ENCODE measurements at regions not wholly inside any gene's neighbourhood (a gene's known extent, or its start where the extent isn't known, plus 50 kb on each side); places are given as distances from the start of the nearest gene placed in this dataset.

DNA sequence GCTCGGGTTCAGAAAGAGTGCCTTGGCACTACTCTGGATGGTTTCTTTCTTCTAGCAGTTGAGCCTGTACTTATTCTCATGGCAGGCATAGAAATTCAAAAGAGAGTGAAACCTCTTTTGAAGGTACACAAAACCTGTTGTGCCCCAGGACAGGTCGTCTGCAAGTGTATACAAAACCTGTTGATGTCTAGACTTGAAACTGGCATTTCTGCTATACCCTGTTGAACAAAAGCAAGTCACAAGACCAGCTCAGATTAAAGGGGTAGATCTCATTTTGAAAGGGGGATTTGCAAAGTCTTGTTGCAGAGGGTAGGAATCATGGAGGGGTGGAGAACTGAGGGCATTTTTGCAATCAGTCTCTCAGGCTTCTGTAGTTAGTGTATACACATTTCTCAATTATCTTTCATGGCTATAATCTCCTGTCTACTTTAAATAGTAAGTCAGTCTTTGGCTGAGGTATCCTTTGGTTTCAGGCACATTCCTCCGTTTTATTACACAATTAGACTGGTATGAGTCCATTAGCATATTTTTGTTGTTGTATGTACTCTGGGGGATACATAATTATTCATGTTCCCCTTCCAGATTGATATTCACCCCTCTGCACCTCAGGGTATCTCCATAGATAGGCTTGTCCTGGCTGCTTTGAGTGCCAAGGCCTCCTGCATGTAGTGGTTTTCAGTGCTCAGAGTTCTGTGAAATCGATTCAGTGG lies 251.4 kb downstream of the DTHD1 start:
- no peaks in the 10 kb centered on the region for H3K27me3 ChIP-seq
- 52 to 61% (median 55%) methylated on average over 4 of the region's 4 CpGs for WGBS, 3 donors
- no peak for TF ChIP-seq POLR2A (IDR thresholded peaks at IDR 0.05)
- H3K4me3 ChIP-seq = no peak overlapping the region
- no peaks in the 10 kb centered on the region for H3K36me3 ChIP-seq
- no peak for DNase-seq
- H3K27ac ChIP-seq = no peak overlapping the region
- H3K4me1 ChIP-seq (ENCODE audit: insufficient read depth) = no peaks in the 10 kb centered on the region
- H3K9me3 ChIP-seq = no peaks in the 10 kb centered on the region
- intact Hi-C loops (cut with DNase I) = no loop called here

GRCh38 chr4:36533944-36534343 lies 252.5 kb downstream of the DTHD1 start:
- Histone ChIP-seq H3K4me1 (ENCODE audit: insufficient read depth) (no peaks in the 10 kb centered on the region), H3K27me3 (no peaks in the 10 kb centered on the region), H3K27ac (no peak overlapping the region), H3K4me3 (no peak overlapping the region), H3K36me3 (no peaks in the 10 kb centered on the region), H3K9me3 (no peaks in the 10 kb centered on the region)
- intact Hi-C loops (cut with DNase I) = no loop called here
- 67 to 77% (median 74%) methylated on average over 1 of the region's 1 CpG for WGBS, 3 donors
- no peak for DNase-seq
- TF ChIP-seq POLR2A (IDR thresholded peaks at IDR 0.05) (no peak), EP300 (IDR thresholded peaks at IDR 0.05) (no peak)
- TF ChIP-seq, protein P1, sequence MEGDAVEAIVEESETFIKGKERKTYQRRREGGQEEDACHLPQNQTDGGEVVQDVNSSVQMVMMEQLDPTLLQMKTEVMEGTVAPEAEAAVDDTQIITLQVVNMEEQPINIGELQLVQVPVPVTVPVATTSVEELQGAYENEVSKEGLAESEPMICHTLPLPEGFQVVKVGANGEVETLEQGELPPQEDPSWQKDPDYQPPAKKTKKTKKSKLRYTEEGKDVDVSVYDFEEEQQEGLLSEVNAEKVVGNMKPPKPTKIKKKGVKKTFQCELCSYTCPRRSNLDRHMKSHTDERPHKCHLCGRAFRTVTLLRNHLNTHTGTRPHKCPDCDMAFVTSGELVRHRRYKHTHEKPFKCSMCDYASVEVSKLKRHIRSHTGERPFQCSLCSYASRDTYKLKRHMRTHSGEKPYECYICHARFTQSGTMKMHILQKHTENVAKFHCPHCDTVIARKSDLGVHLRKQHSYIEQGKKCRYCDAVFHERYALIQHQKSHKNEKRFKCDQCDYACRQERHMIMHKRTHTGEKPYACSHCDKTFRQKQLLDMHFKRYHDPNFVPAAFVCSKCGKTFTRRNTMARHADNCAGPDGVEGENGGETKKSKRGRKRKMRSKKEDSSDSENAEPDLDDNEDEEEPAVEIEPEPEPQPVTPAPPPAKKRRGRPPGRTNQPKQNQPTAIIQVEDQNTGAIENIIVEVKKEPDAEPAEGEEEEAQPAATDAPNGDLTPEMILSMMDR (IDR thresholded peaks at IDR 0.05) = no peak

DNA sequence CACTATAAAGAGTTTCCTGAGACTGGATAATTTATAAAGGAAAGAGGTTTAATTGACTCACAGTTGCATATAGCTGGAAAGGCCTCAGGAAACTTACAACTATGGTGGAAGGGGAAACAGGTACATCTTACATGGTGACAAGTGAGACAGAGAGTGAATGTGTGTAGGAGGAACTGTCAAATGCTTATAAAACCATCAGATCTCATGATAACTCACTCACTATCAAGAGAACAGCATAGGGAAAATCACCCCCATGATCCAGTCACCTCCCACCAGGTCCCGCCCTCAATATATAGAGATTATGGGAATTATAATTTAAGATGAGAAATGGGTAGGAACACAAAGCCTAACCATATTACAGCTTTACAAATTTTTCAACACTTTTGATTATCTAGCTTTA lies 266.0 kb downstream of the DTHD1 start:
- TF ChIP-seq, protein P1 (IDR thresholded peaks at IDR 0.05) = no peak
- TF ChIP-seq EP300 (IDR thresholded peaks at IDR 0.05) = no peak
- no peak for TF ChIP-seq POLR2A (IDR thresholded peaks at IDR 0.05)
- intact Hi-C loops (cut with DNase I) = no loop called here

GRCh38 chr4:36549252-36549651 lies 267.8 kb downstream of the DTHD1 start:
- DNase-seq = no peak
- Histone ChIP-seq H3K36me3 (no peaks in the 10 kb centered on the region), H3K4me1 (ENCODE audit: insufficient read depth) (no peaks in the 10 kb centered on the region), H3K4me3 (no peak overlapping the region), H3K27ac (no peak overlapping the region), H3K27me3 (no peaks in the 10 kb centered on the region), H3K9me3 (no peaks in the 10 kb centered on the region)
- 84 to 91% (median 88%) methylated on average over 3 of the region's 3 CpGs for WGBS, 3 donors
- intact Hi-C loops (cut with DNase I) = no loop called here
- TF ChIP-seq, protein P1 (IDR thresholded peaks at IDR 0.05) = no peak
- no peak for TF ChIP-seq EP300 (IDR thresholded peaks at IDR 0.05)

More for the DNA sequence above, 266.0 kb downstream of the DTHD1 start:
- H3K4me3 ChIP-seq = no peak overlapping the region
- H3K9me3 ChIP-seq = no peaks in the 10 kb centered on the region
- H3K36me3 ChIP-seq = no peaks in the 10 kb centered on the region
- 84 to 95% (median 84%) methylated on average over 1 of the region's 1 CpG for WGBS, 3 donors
- H3K27ac ChIP-seq = no peak overlapping the region
- no peaks in the 10 kb centered on the region for H3K4me1 ChIP-seq (ENCODE audit: insufficient read depth)
- H3K27me3 ChIP-seq = no peaks in the 10 kb centered on the region
- no peak for DNase-seq

GRCh38 chr4:36549992-36550391 lies 268.6 kb downstream of the DTHD1 start:
- Histone ChIP-seq H3K4me3 (no peak overlapping the region), H3K9me3 (no peaks in the 10 kb centered on the region), H3K27ac (no peak overlapping the region), H3K4me1 (ENCODE audit: insufficient read depth) (no peaks in the 10 kb centered on the region), H3K27me3 (no peaks in the 10 kb centered on the region), H3K36me3 (no peaks in the 10 kb centered on the region)
- 78 to 84% (median 83%) methylated on average over 3 of the region's 3 CpGs for WGBS, 3 donors
- intact Hi-C loops (cut with DNase I) = no loop called here
- TF ChIP-seq, protein P1 (IDR thresholded peaks at IDR 0.05) = no peak
- TF ChIP-seq EP300 (IDR thresholded peaks at IDR 0.05) (no peak), POLR2A (IDR thresholded peaks at IDR 0.05) (no peak)
- DNase-seq = no peak

All from ovary (tissue), 7 donors.